Gastrocnemius medialis (tissue), 4 donors: ENCODE measurements at regions not wholly inside any gene's neighbourhood (a gene's known extent, or its start where the extent isn't known, plus 50 kb on each side); places are given as distances from the start of the nearest gene placed in this dataset.

ENCODE experiments used
- ATAC-seq, 2 donors: fragments of 150-250 bp; one replicate each; pipeline ENCODE4 v1.9.1; 2016
- DNase-seq, 2 donors: peaks; one replicate each; pipeline ENCODE4 v3.0.0-alpha.2; 2019
- H3K27ac ChIP-seq, 4 donors: fragments of 200-600 bp; sonication (generic); 1 replicate in 1 of 4; 2 replicates in 3 of 4; pipeline ENCODE4 v1.5.1; 2016 to 2018; ENCODE audit warnings: mild to moderate bottlenecking in 2 of 4, moderate library complexity in 1 of 4
- H3K27me3 ChIP-seq, 3 donors: fragments of 200-600 bp; sonication (generic) in 2 of 3; 1 replicate in 1 of 3; 2 replicates in 2 of 3; pipeline versions ENCODE4 v1.5.1 to v1.6.0; 2016 to 2019; ENCODE audit warnings: mild to moderate bottlenecking in 1 of 3, moderate library complexity in 1 of 3
- H3K36me3 ChIP-seq, 2 donors: fragments of 200-600 bp; sonication (generic) in 1 of 2; one replicate each; pipeline ENCODE4 v1.5.1; 2017 to 2018
- H3K4me1 ChIP-seq, 2 donors: fragments of 200-600 bp; sonication (generic) in 1 of 2; one replicate each; pipeline ENCODE4 v1.5.1; 2016 to 2017; ENCODE audit warnings: mild to moderate bottlenecking in 2 of 2
- H3K4me3 ChIP-seq, 4 donors: fragments of 200-600 bp; sonication (generic) in 3 of 4; 1 replicate in 1 of 4; 2 replicates in 3 of 4; pipeline ENCODE4 v1.5.1; 2016 to 2019; ENCODE audit warnings: mild to moderate bottlenecking in 2 of 4
- H3K9me3 ChIP-seq, 3 donors: fragments of 200-600 bp; sonication (generic) in 2 of 3; 1 replicate in 1 of 3; 2 replicates in 2 of 3; pipeline ENCODE4 v1.5.1; 2016 to 2019
- CTCF ChIP-seq, 5 experiments: fragments of 450-650 bp in 3 of 5; fragments of 200-600 bp in 2 of 5; sonication (generic) in 2 of 5; IDR thresholded peaks in 4 of 5; conservative IDR thresholded peaks in 1 of 5; 1 replicate in 4 of 5; 2 replicates in 1 of 5; pipeline ENCODE4 v1.5.1; 2016 to 2019; ENCODE audit warnings: antibody characterized with exemption in 5 of 5, mild to moderate bottlenecking in 3 of 5, moderate library complexity in 3 of 5
- POLR2A ChIP-seq, 2 donors: fragments of 450-650 bp; IDR thresholded peaks; one replicate each; pipeline ENCODE4 v1.6.1; 2017; ENCODE audit warnings: antibody characterized with exemption in 2 of 2, mild to moderate bottlenecking in 2 of 2, moderate library complexity in 2 of 2
- in situ Hi-C, 4 donors: fragments of 200-750 bp; cut with MboI; loops; one replicate each; pipeline versions ENCODE4 v1.15.0 to v1.8.0; 2017; ENCODE audit warnings: low sequenced_read_pairs in 4 of 4
- intact Hi-C: fragments of 100-400 bp; cut with DNase I; formaldehyde crosslinking; loops from one replicate; pipeline ENCODE4 v1.15.1; 2023; ENCODE audit warnings: low total_unique reads

DNA sequence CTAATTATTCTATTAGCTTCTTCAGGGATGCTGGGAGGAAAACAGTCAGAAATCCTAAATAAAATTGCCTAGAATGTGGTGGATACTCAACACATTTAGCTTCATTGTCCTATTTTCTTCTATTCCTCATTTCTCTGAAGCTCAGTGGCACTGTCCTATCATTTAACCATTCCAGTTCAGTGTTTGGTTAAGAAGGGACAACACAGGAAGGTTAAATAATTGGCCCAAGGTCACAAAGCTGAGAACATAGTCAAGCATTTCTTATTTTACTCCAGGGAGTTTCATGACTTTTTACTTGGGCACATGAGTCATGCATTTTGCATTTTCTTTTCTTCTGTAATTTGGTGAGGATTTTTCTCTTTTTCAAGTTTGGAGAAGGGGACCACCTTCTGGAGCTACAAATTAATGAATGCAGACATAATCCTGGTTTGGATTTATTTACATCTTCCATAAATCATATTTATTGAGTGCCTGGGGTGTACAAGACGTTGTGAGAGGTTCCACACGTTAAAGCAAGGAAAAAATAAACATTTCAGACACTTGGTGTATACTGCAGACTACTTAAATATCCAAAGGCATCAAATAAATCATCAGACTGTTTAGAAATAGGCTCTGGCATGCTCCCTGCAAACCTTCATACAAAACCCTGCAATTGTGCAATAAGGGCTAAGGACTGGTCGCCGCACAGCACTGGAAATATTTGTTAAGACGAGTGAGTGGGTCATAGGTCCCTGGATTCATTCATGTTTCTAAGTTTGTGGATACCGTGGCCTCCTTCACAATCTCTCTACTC lies 263.9 kb downstream of the MAF start:
- intact Hi-C loops: no loop called here

DNA sequence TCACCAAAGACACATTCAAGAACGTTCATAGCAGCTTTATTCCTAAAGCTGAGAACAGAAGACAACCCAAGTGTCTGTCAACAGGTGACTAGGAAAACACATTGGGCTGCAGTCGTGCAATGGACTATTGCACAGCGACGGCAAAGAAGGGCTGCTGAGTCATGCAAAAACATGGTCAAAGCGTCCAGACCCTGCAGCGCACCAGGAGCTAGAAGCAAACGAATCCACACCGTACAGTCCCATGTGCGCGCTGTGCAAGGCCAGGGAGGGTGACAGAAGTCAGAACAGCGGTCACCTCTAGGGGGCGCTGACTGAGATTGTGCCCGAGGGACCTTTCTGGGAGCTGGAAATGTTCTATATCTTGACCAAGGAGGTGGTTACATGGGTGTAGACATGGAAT lies 266.4 kb downstream of the MAF start:
- DNase-seq: no peak
- no peak for ATAC-seq
- no peaks in the 10 kb centered on the region for H3K36me3 ChIP-seq
- H3K4me3 ChIP-seq: no peak overlapping the region
- no peaks in the 10 kb centered on the region for H3K9me3 ChIP-seq
- intact Hi-C loops: no loop called here
- H3K4me1 ChIP-seq: no peaks in the 10 kb centered on the region
- TF ChIP-seq CTCF (IDR thresholded peaks at IDR 0.05 in 4 of 5, conservative IDR thresholded peaks at IDR 0.05 in 1 of 5) (peak in 1 of 5 experiments; percentile 29), POLR2A (IDR thresholded peaks at IDR 0.05) (no peak)
- in situ Hi-C loops: no loop called here
- no peak overlapping the region for H3K27ac ChIP-seq
- no peaks in the 10 kb centered on the region for H3K27me3 ChIP-seq

More for the DNA sequence above, 263.9 kb downstream of the MAF start:
- in situ Hi-C loops: no loop called here
- ATAC-seq (no peak), DNase-seq (no peak)
- H3K9me3 ChIP-seq: no peaks in the 10 kb centered on the region
- no peaks in the 10 kb centered on the region for H3K27me3 ChIP-seq
- no peak overlapping the region for H3K4me3 ChIP-seq
- TF ChIP-seq POLR2A (IDR thresholded peaks at IDR 0.05) (no peak), CTCF (IDR thresholded peaks at IDR 0.05 in 4 of 5, conservative IDR thresholded peaks at IDR 0.05 in 1 of 5) (no peak)
- H3K27ac ChIP-seq: no peak overlapping the region
- no peaks in the 10 kb centered on the region for H3K4me1 ChIP-seq
- H3K36me3 ChIP-seq: no peaks in the 10 kb centered on the region

DNA sequence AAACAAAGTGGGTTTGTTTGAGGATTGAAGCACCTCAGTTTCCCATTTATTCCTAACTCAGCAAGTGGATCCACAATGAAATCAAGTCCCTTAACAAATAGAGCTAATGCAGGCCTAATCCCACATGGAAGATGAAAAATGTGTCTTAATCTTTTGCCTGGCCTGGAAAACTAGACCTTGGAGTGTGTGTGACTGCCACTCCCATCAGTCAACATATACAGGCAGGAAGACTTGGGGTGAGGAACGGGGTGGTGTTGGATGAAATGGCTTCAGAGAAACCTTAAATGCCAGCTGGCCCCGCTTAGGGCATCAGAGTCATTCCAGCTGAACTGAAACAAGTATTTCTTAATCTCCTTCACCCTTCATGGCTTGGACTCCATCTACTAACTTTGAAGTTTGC lies 269.5 kb downstream of the MAF start:
- ATAC-seq: no peak
- intact Hi-C loops: no loop called here
- in situ Hi-C loops: no loop called here
- H3K27me3 ChIP-seq: no peaks in the 10 kb centered on the region
- DNase-seq: no peak
- no peaks in the 10 kb centered on the region for H3K36me3 ChIP-seq
- peaks cover 3 to 5% of the 10 kb centered on the region in 2 donors for H3K4me1 ChIP-seq
- TF ChIP-seq CTCF (IDR thresholded peaks at IDR 0.05 in 4 of 5, conservative IDR thresholded peaks at IDR 0.05 in 1 of 5) (no peak), POLR2A (IDR thresholded peaks at IDR 0.05) (no peak)
- no peaks in the 10 kb centered on the region for H3K9me3 ChIP-seq
- no peak overlapping the region for H3K4me3 ChIP-seq
- H3K27ac ChIP-seq: no peak overlapping the region

- in situ Hi-C loops: no loop called here
- Histone ChIP-seq H3K27me3 (no peaks in the 10 kb centered on the region), H3K27ac (no peak overlapping the region), H3K4me1 (peaks cover 3 to 5% of the 10 kb centered on the region in 2 donors), H3K36me3 (no peaks in the 10 kb centered on the region), H3K4me3 (no peak overlapping the region), H3K9me3 (no peaks in the 10 kb centered on the region)
- ATAC-seq (no peak), DNase-seq (no peak)
- intact Hi-C loops: no loop called here
- TF ChIP-seq POLR2A (IDR thresholded peaks at IDR 0.05) (no peak), CTCF (IDR thresholded peaks at IDR 0.05 in 4 of 5, conservative IDR thresholded peaks at IDR 0.05 in 1 of 5) (no peak)
These were observed 270.6 kb downstream of the MAF start for GRCh38 chr16:79329967-79330366.

DNA sequence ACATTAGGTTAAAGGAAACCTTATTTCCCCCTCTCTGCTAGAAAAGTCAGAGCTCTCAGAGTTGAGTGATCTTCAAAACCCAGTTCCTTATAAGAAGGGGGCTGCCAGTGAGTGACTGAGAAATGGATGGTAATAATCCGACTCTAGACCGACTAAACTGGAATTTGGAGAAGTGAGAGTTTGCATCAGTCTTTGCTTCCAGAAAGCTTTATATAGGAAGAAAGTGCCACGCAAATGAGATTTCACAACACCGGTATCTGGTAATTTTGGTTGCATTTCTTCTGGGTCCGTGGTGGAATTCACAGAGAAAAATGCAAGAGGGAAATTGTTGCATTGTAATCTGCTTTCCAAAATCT lies 271.4 kb downstream of the MAF start:
- in situ Hi-C loops (no loop called here), intact Hi-C loops (no loop called here)
- H3K27ac ChIP-seq: no peak overlapping the region
- TF ChIP-seq CTCF (IDR thresholded peaks at IDR 0.05 in 4 of 5, conservative IDR thresholded peaks at IDR 0.05 in 1 of 5) (no peak), POLR2A (IDR thresholded peaks at IDR 0.05) (no peak)
- H3K36me3 ChIP-seq: no peaks in the 10 kb centered on the region
- DNase-seq: no peak
- no peak for ATAC-seq
- H3K27me3 ChIP-seq: no peaks in the 10 kb centered on the region
- peaks cover 3 to 5% of the 10 kb centered on the region in 2 donors for H3K4me1 ChIP-seq
- H3K9me3 ChIP-seq: no peaks in the 10 kb centered on the region
- H3K4me3 ChIP-seq: no peak overlapping the region
